GM21529 (cell line): ENCODE measurements at regions not wholly inside any gene's neighbourhood (a gene's known extent, or its start where the extent isn't known, plus 50 kb on each side); places are given as distances from the start of the nearest gene placed in this dataset.

Experiments used
- ATAC-seq: cut with Tn5 transposase; IDR thresholded peaks from one replicate; pipeline ENCODE4 v1.9.1; 2021; ENCODE audit not compliant: unreplicated experiment

DNA sequence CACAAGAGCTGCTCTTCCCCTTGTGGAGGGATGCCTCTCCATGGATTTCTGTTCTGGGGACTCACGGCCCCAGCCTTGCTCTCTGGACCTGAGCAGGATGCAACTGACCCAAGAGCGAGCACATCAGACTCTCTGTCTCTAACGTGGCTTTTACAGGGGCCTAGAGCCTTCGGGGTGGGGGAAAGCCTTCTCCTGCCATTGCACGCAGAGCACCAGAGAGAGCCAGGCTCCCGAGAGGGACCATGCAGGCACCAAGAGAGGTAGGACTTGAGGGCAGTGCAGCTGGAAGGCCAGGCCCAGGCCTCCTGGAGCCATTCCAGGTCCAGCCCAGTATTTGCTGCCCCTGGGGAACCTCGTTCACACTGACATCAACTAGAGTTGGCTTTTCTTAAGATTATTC, 475.6 kb upstream of the MYT1L start:
- no peak for ATAC-seq

GRCh38 chr2:2805263-2805662, 474.2 kb upstream of the MYT1L start:
- no peak for ATAC-seq

- no peak for ATAC-seq
Measured at GRCh38 chr2:2804528-2804927, 473.5 kb upstream of the MYT1L start.

GRCh38 chr2:2801458-2801857, 470.4 kb upstream of the MYT1L start:
- no peak for ATAC-seq

DNA sequence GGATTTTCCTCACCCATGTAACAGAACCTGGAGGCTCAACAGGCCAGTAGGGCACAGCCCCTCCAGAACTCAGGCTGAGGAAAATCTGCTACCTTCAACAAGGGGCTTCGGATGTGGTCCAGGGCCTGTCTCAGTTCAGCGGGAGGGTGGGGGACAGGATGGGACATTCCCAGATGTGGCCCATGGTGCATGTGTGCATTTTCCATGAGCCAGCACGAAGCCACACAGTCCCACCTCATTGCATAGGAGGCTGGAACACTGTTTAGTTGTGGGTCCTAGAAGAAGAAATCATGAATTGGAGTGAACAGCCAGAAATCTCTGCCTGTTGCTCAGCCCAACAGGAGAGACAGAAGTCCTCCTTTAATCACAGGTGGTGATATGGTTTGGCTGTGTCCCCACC, 469.6 kb upstream of the MYT1L start:
- ATAC-seq = no peak

GRCh38 chr2:2800001-2800400, 468.9 kb upstream of the MYT1L start:
- ATAC-seq = no peak

DNA sequence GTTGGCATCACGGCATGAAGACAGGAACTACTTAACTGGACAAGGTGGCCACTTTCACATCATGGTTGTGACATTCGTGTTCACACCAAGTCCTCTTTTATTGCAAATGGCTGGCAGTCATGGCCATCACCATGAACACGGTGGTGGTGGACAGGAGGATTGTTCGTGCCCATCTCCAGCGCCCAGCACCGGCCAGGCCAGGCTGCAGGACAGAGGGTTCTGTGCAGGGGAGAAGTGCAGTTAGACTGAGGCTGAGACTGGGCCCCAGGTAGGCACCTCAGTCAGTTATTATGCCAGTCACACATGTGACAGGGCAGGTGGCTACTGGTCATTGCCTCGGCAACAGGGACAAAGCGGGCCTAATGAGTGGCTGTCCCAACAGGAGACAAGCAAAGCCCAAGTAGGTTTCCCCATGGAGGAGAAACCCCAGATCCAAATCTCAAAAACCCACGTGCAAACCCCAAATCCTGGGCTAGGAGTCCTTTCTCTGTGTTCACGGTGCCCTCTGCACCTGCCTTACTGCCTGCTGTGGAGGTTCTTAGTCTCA, 468.1 kb upstream of the MYT1L start:
- ATAC-seq = no peak

DNA sequence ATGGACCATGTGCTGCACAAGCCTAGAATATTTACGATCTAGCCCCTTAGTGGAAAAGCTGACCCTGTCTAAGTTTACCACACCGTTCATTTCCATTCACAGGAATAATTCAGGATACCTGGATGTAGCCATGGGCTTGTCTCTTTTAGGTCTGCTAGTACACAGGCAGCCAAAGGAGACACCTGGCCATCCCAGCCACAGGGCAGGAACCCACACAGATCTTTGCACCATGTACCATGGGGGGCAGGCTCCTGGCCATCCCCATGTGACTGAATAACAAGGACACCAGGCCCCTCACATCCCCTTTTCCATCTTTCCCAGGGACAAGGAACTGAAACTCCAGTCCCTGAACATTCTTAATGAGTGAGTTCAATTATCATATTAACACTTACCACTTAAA, 467.3 kb upstream of the MYT1L start:
- ATAC-seq = no peak

DNA sequence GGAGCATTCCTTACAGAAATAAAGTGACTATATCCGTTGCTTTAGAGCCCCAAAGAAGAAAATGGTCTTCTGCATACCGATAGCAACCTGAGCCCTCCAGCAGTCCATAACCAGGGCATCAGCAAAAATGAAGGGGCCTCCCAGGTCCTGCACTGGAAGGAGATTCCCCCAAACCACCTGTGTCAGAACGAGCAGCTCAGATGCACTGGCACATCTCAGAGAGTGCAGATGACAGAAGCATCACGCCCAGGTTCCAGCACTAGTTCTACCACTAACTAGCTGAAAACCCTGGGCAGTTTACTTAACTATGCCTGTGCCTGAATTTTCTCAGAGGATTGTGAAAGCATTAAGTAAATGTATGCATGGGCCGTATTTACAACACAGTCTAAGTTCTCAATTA, 466.7 kb upstream of the MYT1L start:
- no peak for ATAC-seq

DNA sequence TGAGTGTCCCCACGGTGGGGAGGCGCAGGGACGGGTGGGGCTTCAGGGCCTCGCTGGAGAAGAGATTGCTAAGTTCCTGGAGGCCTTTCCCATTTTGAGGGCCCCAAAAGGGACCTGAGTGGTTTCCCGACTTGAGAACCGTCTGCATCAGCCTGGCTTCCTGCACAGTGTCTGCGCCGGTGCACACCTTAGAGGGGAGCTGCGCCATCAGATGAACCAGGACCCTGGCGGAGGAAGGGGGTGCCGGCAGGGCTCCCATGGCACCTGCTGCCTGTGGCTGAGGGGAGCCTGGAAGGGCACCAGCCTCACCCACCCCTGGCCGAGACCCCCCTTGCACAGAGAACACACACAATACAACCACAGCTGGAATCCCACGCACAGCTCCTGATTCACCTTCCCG, 465.1 kb upstream of the MYT1L start:
- ATAC-seq = no peak

- no peak for ATAC-seq
Measured at GRCh38 chr2:2795438-2796091, 464.5 kb upstream of the MYT1L start.

- ATAC-seq = no peak
Measured at GRCh38 chr2:2793925-2794560, 463.0 kb upstream of the MYT1L start.

DNA sequence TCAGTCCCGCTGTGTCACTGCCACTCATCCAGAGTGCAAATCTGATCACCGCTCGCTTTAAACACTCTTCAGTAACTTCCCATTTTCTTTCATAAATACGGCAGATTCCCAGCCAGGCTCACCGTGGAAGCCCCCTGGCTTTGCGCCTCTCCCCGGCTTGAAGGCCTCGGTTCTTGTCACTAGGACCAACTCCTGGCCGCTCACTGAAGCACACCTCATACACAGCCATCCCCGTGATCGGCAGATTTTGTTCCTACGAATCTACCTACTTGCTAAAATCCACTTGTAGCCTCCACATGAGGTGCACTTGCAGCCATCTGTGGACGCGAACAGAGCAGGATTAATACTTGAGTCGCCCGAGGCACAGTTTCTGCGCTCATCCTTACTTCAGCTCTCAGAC, 462.4 kb upstream of the MYT1L start:
- ATAC-seq = no peak

DNA sequence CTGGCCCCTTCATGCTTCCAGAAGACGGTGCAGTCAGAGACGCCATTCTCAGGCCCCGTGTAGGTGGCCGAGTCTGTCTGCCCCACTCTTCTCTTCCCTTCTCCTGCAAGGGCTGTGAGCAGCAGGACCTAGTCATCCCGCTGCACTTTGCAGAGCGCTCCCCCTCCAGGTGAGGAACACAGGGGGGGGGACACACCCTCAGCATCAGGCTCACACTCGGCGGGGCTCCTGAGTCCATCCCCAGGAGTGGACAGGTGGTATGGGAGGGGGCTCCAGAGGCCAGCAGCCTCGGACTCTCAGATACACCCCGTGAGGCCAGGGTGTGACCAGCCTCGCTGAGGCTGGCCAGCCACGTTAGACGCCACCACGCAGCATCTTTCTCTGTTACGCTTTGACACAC, 460.5 kb upstream of the MYT1L start:
- no peak for ATAC-seq

DNA sequence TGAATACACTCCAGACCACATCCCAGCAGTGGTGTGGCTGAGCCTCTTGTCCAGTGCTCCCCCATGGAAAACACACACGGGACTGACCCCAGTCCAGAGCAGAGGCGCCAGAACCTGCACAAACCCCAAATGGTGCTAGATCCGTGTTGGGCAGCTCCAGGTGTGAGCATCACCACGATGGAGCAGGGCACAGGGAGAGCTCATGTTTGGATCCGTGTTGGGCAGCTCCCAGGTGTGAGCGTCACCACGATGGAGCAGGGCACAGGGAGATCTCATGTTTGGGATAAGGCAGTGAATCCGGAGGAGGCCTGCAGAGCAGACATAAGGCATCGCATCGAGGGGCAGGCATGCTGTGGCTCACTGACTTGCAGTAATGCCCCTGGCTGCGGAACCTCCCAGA, 460.0 kb upstream of the MYT1L start:
- no peak for ATAC-seq

GRCh38 chr2:2788076-2788475, 457.0 kb upstream of the MYT1L start:
- no peak for ATAC-seq

GRCh38 chr2:2787301-2787907, 456.3 kb upstream of the MYT1L start:
- ATAC-seq = no peak

DNA sequence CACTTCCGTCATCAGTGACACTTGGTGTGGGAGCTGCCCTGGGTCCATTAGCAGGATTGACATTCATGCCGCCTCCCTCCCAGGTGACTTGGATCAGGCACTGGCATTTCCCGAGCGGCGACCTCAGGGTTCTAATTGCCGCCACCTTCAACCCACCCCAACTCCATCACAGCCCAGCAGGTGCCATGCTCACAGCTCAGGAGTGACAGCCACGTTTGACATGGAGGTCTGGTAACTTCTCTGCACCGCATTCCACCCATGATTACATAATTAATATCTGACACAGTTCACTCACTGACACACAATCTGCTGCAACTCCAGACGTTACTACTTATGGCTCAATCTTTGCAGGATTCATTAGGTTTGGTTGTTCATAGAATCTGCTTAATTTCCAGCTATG, 450.9 kb upstream of the MYT1L start:
- no peak for ATAC-seq

GRCh38 chr2:2779727-2780126, 448.7 kb upstream of the MYT1L start:
- ATAC-seq = no peak

GRCh38 chr2:2777876-2778275, 446.8 kb upstream of the MYT1L start:
- no peak for ATAC-seq

GRCh38 chr2:2777213-2777612, 446.1 kb upstream of the MYT1L start:
- no peak for ATAC-seq

GRCh38 chr2:2775018-2775417, 443.9 kb upstream of the MYT1L start:
- ATAC-seq = no peak
